COLO668 (cell line): ENCODE measurements at regions not wholly inside any gene's neighbourhood (a gene's known extent, or its start where the extent isn't known, plus 50 kb on each side); places are given as distances from the start of the nearest gene placed in this dataset.

ENCODE experiments used
- DNase-seq: peaks from one replicate; lab custom pipeline; 2025; ENCODE audit not compliant: unreplicated experiment; lab: John Stamatoyannopoulos, UW

GRCh38 chr1:168782559-168783116 is 53.6 kb upstream of the DPT start:
- no peak for DNase-seq

GRCh38 chr1:168783458-168784210 is 54.6 kb upstream of the DPT start:
- no peak for DNase-seq

GRCh38 chr1:168786476-168787330 is 57.7 kb upstream of the DPT start:
- no peak for DNase-seq

- no peak for DNase-seq
Observed at GRCh38 chr1:168788258-168788657, 59.3 kb upstream of the DPT start.

GRCh38 chr1:168789501-168789900 is 60.5 kb upstream of the DPT start:
- no peak for DNase-seq

- DNase-seq: no peak
Observed at GRCh38 chr1:168792142-168792541, 63.1 kb upstream of the DPT start.

- no peak for DNase-seq
Observed at GRCh38 chr1:168792592-168793125, 63.7 kb upstream of the DPT start.

- DNase-seq: no peak
Observed at GRCh38 chr1:168794057-168794456, 65.1 kb upstream of the DPT start.

GRCh38 chr1:168795681-168796080 is 66.7 kb upstream of the DPT start:
- DNase-seq: no peak

GRCh38 chr1:168799927-168800605 is 71.1 kb upstream of the DPT start:
- DNase-seq: no peak

- DNase-seq: peak; percentile 39
Observed at GRCh38 chr1:168801032-168801745, 72.2 kb upstream of the DPT start.

GRCh38 chr1:168803806-168804510 is 75.0 kb upstream of the DPT start:
- no peak for DNase-seq

- no peak for DNase-seq
Observed at GRCh38 chr1:168806952-168807351, 77.9 kb upstream of the DPT start.

- DNase-seq: no peak
Observed at GRCh38 chr1:168811176-168811575, 82.2 kb upstream of the DPT start.

- no peak for DNase-seq
Observed at GRCh38 chr1:168819668-168820067, 90.7 kb upstream of the DPT start.

- no peak for DNase-seq
Observed at GRCh38 chr1:168821434-168821833, 92.4 kb upstream of the DPT start.

GRCh38 chr1:168822911-168823310 is 93.9 kb upstream of the DPT start:
- DNase-seq: no peak

- no peak for DNase-seq
Observed at GRCh38 chr1:168823988-168824387, 95.0 kb upstream of the DPT start.

GRCh38 chr1:168824418-168825065 is 95.5 kb upstream of the DPT start:
- no peak for DNase-seq
